IMR-90 (cell line): ENCODE measurements at regions not wholly inside any gene's neighbourhood (a gene's known extent, or its start where the extent isn't known, plus 50 kb on each side); places are given as distances from the start of the nearest gene placed in this dataset.

Source experiments
- BHLHE40 ChIP-seq: fragments of 150-350 bp; IDR thresholded peaks from 2 replicates; pipeline ENCODE4 v1.6.1; 2016; ENCODE audit warnings: mild to moderate bottlenecking, low read depth, low read length
- CEBPB ChIP-seq: IDR thresholded peaks from 2 replicates; pipeline ENCODE4 v1.6.1; 2012; ENCODE audit warnings: low read depth, low read length, improper control_type of control experiment
- CHD1 ChIP-seq: IDR thresholded peaks from 2 replicates; pipeline ENCODE4 v1.6.1; 2012; ENCODE audit warnings: low read depth, low read length, improper control_type of control experiment
- FOS ChIP-seq: fragments of 150-350 bp; IDR thresholded peaks from 2 replicates; pipeline ENCODE4 v1.6.1; 2016; ENCODE audit warnings: low read depth, low read length
- MAFK ChIP-seq: IDR thresholded peaks from 2 replicates; pipeline ENCODE4 v1.6.1; 2012; ENCODE audit warnings: low read depth, low read length, improper control_type of control experiment
- NFE2L2 ChIP-seq: fragments of 150-350 bp; IDR thresholded peaks from 2 replicates; pipeline ENCODE4 v1.6.1; 2016; ENCODE audit warnings: low read depth, mild to moderate bottlenecking, low read length
- POLR2A ChIP-seq: IDR thresholded peaks from 2 replicates; pipeline ENCODE4 v1.6.1; 2012; ENCODE audit warnings: mild to moderate bottlenecking, low read depth, low read length
- RAD21 ChIP-seq: IDR thresholded peaks from 2 replicates; pipeline ENCODE4 v1.6.1; 2012; ENCODE audit warnings: low read length, improper control_type of control experiment
- RCOR1 ChIP-seq: IDR thresholded peaks from 2 replicates; pipeline ENCODE4 v1.6.1; 2012; ENCODE audit warnings: mild to moderate bottlenecking, low read length, improper control_type of control experiment; ENCODE audit not compliant: insufficient replicate concordance
- RFX5 ChIP-seq: IDR thresholded peaks from 2 replicates; pipeline ENCODE4 v1.8.0; 2012; ENCODE audit warnings: low read depth, mild to moderate bottlenecking, low read length, moderate library complexity
- SMC3 ChIP-seq: fragments of 150-350 bp; IDR thresholded peaks from 2 replicates; pipeline ENCODE4 v1.6.1; 2016; ENCODE audit warnings: low read depth, mild to moderate bottlenecking, antibody characterized with exemption, low read length, moderate library complexity
- TF ChIP-seq, protein P1 (sequence below): conservative IDR thresholded peaks from 2 replicates; pipeline ENCODE4 v1.5.1; 2012; ENCODE audit warnings: mild to moderate bottlenecking, low read depth, low read length, improper control_type of control experiment
- TF ChIP-seq, protein P2 (sequence below): fragments of 150-350 bp; IDR thresholded peaks from 2 replicates; pipeline ENCODE4 v1.6.1; 2016; ENCODE audit warnings: low read depth, mild to moderate bottlenecking, low read length, moderate library complexity, borderline replicate concordance
- TF ChIP-seq, protein P3 (sequence below): fragments of 150-350 bp; IDR thresholded peaks from 2 replicates; pipeline ENCODE4 v1.6.1; 2017; ENCODE audit warnings: mild to moderate bottlenecking, antibody characterized with exemption, low read length, low read depth

DNA sequence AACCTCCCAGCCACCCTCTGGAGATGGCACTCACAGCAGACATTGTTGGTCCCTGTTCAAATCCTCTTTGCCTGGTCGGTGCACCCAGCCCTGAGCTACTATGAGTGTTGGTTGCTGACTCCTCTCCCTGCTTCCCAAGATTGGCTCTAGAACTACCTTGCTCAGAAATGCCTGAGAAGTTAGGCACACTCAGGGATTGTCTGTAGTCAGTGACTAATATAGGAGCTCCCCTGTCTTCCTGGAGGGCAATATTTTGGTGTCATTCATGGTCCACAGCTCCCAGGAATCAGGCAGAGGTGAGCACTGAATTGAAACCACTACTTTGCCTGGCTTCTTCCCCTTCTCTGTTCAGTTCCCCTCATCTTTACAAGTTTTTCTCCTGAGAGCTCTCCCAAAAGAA is 325.9 kb downstream of the MIAT start:
- TF ChIP-seq, protein P1, sequence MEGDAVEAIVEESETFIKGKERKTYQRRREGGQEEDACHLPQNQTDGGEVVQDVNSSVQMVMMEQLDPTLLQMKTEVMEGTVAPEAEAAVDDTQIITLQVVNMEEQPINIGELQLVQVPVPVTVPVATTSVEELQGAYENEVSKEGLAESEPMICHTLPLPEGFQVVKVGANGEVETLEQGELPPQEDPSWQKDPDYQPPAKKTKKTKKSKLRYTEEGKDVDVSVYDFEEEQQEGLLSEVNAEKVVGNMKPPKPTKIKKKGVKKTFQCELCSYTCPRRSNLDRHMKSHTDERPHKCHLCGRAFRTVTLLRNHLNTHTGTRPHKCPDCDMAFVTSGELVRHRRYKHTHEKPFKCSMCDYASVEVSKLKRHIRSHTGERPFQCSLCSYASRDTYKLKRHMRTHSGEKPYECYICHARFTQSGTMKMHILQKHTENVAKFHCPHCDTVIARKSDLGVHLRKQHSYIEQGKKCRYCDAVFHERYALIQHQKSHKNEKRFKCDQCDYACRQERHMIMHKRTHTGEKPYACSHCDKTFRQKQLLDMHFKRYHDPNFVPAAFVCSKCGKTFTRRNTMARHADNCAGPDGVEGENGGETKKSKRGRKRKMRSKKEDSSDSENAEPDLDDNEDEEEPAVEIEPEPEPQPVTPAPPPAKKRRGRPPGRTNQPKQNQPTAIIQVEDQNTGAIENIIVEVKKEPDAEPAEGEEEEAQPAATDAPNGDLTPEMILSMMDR, result no peak
- TF ChIP-seq FOS (no peak), POLR2A (no peak), RAD21 (no peak), CEBPB (no peak), BHLHE40 (no peak), MAFK (no peak), RCOR1 (no peak), CHD1 (no peak), RFX5 (no peak), NFE2L2 (no peak), SMC3 (no peak)
- TF ChIP-seq, protein P2, sequence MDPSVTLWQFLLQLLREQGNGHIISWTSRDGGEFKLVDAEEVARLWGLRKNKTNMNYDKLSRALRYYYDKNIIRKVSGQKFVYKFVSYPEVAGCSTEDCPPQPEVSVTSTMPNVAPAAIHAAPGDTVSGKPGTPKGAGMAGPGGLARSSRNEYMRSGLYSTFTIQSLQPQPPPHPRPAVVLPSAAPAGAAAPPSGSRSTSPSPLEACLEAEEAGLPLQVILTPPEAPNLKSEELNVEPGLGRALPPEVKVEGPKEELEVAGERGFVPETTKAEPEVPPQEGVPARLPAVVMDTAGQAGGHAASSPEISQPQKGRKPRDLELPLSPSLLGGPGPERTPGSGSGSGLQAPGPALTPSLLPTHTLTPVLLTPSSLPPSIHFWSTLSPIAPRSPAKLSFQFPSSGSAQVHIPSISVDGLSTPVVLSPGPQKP, result no peak
- TF ChIP-seq, protein P3, sequence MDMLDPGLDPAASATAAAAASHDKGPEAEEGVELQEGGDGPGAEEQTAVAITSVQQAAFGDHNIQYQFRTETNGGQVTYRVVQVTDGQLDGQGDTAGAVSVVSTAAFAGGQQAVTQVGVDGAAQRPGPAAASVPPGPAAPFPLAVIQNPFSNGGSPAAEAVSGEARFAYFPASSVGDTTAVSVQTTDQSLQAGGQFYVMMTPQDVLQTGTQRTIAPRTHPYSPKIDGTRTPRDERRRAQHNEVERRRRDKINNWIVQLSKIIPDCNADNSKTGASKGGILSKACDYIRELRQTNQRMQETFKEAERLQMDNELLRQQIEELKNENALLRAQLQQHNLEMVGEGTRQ, result no peak
